ENCODE measurements at regions not wholly inside any gene's neighbourhood (a gene's known extent, or its start where the extent isn't known, plus 50 kb on each side); places are given as distances from the start of the nearest gene placed in this dataset.

GRCh38 chr16:72664509-72665408 is 383.2 kb downstream of the ZFHX3 start:
- intact Hi-C loops (cut with DNase I; ENCODE audit: low total_unique reads) = loop anchor here (10.0 kb wide), 1 partner anchor 530 kb away; no protein-coding TSS in a partner anchor
- no peaks in the 10 kb centered on the region for H3K36me3 ChIP-seq
- H3K27ac ChIP-seq = peak overlapping the region in 3 of 4 donors; percentile 34 to 38 (median 37)
- no peaks in the 10 kb centered on the region for H3K9me3 ChIP-seq
- no peaks in the 10 kb centered on the region for H3K27me3 ChIP-seq
- DNase-seq = peak; percentile 94
- H3K4me3 ChIP-seq = peak overlapping the region; percentile 73 to 86 (median 82)
- peak; percentile 100 for ATAC-seq
- H3K4me1 ChIP-seq = peaks cover 7 to 18% of the 10 kb centered on the region in 2 donors
- peak in 1 of 5 experiments; percentile 7 for TF ChIP-seq CTCF (IDR thresholded peaks at IDR 0.05 in 4 of 5, conservative IDR thresholded peaks at IDR 0.05 in 1 of 5)
- TF ChIP-seq POLR2A (IDR thresholded peaks at IDR 0.05) = no peak
- in situ Hi-C loops (cut with MboI; ENCODE audit: low sequenced_read_pairs in 4 of 4) = loop anchor here in 2 of 4 donors (25.0 kb wide), 2 partner anchors 423 to 523 kb away; no protein-coding TSS in a partner anchor

- no peak for ATAC-seq
- Histone ChIP-seq H3K36me3 (no peaks in the 10 kb centered on the region), H3K27ac (no peak overlapping the region), H3K27me3 (no peaks in the 10 kb centered on the region), H3K4me1 (peaks cover 7 to 18% of the 10 kb centered on the region in 2 donors), H3K4me3 (peak overlapping the region; percentile 73 to 86 (median 82)), H3K9me3 (no peaks in the 10 kb centered on the region)
- in situ Hi-C loops (cut with MboI; ENCODE audit: low sequenced_read_pairs in 4 of 4) = loop anchor here in 2 of 4 donors (25.0 kb wide), 2 partner anchors 423 to 523 kb away; no protein-coding TSS in a partner anchor
- TF ChIP-seq POLR2A (IDR thresholded peaks at IDR 0.05) = no peak
- TF ChIP-seq CTCF (IDR thresholded peaks at IDR 0.05 in 4 of 5, conservative IDR thresholded peaks at IDR 0.05 in 1 of 5) = no peak
- no peak for DNase-seq
- intact Hi-C loops (cut with DNase I; ENCODE audit: low total_unique reads) = loop anchor here (10.0 kb wide), 1 partner anchor 531 kb away; no protein-coding TSS in a partner anchor
These were observed 383.8 kb downstream of the ZFHX3 start for GRCh38 chr16:72664056-72664508.

- Histone ChIP-seq H3K4me3 (no peak overlapping the region), H3K36me3 (no peaks in the 10 kb centered on the region), H3K27me3 (no peaks in the 10 kb centered on the region), H3K27ac (no peak overlapping the region), H3K4me1 (peaks cover 5 to 6% of the 10 kb centered on the region in 2 donors), H3K9me3 (no peaks in the 10 kb centered on the region)
- no peak for ATAC-seq
- in situ Hi-C loops (cut with MboI; ENCODE audit: low sequenced_read_pairs in 4 of 4) (loop anchor here in 2 of 4 donors (25.0 kb wide), 2 partner anchors 428 to 528 kb away; no protein-coding TSS in a partner anchor), intact Hi-C loops (cut with DNase I; ENCODE audit: low total_unique reads) (no loop called here)
- no peak for TF ChIP-seq CTCF (IDR thresholded peaks at IDR 0.05 in 4 of 5, conservative IDR thresholded peaks at IDR 0.05 in 1 of 5)
- no peak for TF ChIP-seq POLR2A (IDR thresholded peaks at IDR 0.05)
- DNase-seq = no peak
These were observed 388.8 kb downstream of the ZFHX3 start for GRCh38 chr16:72658888-72659717.

- DNase-seq (no peak), ATAC-seq (no peak)
- TF ChIP-seq POLR2A (IDR thresholded peaks at IDR 0.05) (no peak), CTCF (IDR thresholded peaks at IDR 0.05 in 4 of 5, conservative IDR thresholded peaks at IDR 0.05 in 1 of 5) (no peak)
- H3K36me3 ChIP-seq = no peaks in the 10 kb centered on the region
- no peak overlapping the region for H3K27ac ChIP-seq
- no peaks in the 10 kb centered on the region for H3K27me3 ChIP-seq
- no peaks in the 10 kb centered on the region for H3K4me1 ChIP-seq
- intact Hi-C loops (cut with DNase I; ENCODE audit: low total_unique reads) (no loop called here), in situ Hi-C loops (cut with MboI; ENCODE audit: low sequenced_read_pairs in 4 of 4) (loop anchor here in 2 of 4 donors (25.0 kb wide), 2 partner anchors 430 to 530 kb away; no protein-coding TSS in a partner anchor)
- no peaks in the 10 kb centered on the region for H3K9me3 ChIP-seq
- H3K4me3 ChIP-seq = no peak overlapping the region
These were observed 390.1 kb downstream of the ZFHX3 start for GRCh38 chr16:72657791-72658190.
